ENCODE measurements at regions not wholly inside any gene's neighbourhood (a gene's known extent, or its start where the extent isn't known, plus 50 kb on each side); places are given as distances from the start of the nearest gene placed in this dataset.

DNA sequence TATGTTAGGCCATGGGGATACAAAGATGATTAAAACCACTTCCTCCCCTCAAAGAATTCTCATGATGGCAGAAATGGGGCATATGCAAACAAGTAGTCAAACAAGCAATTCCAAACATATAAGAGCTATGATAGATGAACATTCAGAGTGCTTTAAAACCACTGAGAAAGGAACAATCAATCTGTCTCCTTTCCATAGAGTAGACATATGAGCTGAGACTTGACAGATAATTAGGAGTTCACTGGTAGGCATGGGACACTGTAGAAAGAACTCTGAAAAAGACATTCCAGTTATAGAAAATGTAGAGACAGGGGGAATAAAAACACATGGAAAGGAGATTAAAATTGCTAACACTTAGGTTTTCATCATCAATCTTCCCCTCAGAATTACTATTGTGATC, 372.8 kb downstream of the KLHL4 start:
- TF ChIP-seq POLR2AphosphoS5 (IDR thresholded peaks at IDR 0.05; ENCODE audit: low read depth, low read length): no peak
- TF ChIP-seq, protein P1, sequence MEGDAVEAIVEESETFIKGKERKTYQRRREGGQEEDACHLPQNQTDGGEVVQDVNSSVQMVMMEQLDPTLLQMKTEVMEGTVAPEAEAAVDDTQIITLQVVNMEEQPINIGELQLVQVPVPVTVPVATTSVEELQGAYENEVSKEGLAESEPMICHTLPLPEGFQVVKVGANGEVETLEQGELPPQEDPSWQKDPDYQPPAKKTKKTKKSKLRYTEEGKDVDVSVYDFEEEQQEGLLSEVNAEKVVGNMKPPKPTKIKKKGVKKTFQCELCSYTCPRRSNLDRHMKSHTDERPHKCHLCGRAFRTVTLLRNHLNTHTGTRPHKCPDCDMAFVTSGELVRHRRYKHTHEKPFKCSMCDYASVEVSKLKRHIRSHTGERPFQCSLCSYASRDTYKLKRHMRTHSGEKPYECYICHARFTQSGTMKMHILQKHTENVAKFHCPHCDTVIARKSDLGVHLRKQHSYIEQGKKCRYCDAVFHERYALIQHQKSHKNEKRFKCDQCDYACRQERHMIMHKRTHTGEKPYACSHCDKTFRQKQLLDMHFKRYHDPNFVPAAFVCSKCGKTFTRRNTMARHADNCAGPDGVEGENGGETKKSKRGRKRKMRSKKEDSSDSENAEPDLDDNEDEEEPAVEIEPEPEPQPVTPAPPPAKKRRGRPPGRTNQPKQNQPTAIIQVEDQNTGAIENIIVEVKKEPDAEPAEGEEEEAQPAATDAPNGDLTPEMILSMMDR (IDR thresholded peaks at IDR 0.05): no peak
- TF ChIP-seq, protein P2, sequence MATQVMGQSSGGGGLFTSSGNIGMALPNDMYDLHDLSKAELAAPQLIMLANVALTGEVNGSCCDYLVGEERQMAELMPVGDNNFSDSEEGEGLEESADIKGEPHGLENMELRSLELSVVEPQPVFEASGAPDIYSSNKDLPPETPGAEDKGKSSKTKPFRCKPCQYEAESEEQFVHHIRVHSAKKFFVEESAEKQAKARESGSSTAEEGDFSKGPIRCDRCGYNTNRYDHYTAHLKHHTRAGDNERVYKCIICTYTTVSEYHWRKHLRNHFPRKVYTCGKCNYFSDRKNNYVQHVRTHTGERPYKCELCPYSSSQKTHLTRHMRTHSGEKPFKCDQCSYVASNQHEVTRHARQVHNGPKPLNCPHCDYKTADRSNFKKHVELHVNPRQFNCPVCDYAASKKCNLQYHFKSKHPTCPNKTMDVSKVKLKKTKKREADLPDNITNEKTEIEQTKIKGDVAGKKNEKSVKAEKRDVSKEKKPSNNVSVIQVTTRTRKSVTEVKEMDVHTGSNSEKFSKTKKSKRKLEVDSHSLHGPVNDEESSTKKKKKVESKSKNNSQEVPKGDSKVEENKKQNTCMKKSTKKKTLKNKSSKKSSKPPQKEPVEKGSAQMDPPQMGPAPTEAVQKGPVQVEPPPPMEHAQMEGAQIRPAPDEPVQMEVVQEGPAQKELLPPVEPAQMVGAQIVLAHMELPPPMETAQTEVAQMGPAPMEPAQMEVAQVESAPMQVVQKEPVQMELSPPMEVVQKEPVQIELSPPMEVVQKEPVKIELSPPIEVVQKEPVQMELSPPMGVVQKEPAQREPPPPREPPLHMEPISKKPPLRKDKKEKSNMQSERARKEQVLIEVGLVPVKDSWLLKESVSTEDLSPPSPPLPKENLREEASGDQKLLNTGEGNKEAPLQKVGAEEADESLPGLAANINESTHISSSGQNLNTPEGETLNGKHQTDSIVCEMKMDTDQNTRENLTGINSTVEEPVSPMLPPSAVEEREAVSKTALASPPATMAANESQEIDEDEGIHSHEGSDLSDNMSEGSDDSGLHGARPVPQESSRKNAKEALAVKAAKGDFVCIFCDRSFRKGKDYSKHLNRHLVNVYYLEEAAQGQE (IDR thresholded peaks at IDR 0.05; ENCODE audit: insufficient read depth in 1 of 2, low read depth in 2 of 2, low read length in 1 of 2): no peak
- no peak for TF ChIP-seq SIN3A (IDR thresholded peaks at IDR 0.05; ENCODE audit: borderline replicate concordance, insufficient read depth, low read depth, low read length)
- no peak for TF ChIP-seq TCF7L2 (IDR thresholded peaks at IDR 0.05; ENCODE audit: low read depth, low read length)

Data from Panc1 (cell line).